ENCODE measurements at regions not wholly inside any gene's neighbourhood (a gene's known extent, or its start where the extent isn't known, plus 50 kb on each side); places are given as distances from the start of the nearest gene placed in this dataset.
"Not testable (repeated sequence)": the region's sequence is repeated elsewhere in the genome, so short reads cannot be mapped to it uniquely, and the experiment has no call there.

- no peak for DNase-seq
These were observed 911.7 kb upstream of the NDST4 start for GRCh38 chr4:116024954-116025708.

- DNase-seq: no peak
These were observed 909.6 kb upstream of the NDST4 start for GRCh38 chr4:116023049-116023448.

- no peak for DNase-seq
These were observed 906.8 kb upstream of the NDST4 start for GRCh38 chr4:116020141-116020722.

- no peak for DNase-seq
These were observed 905.4 kb upstream of the NDST4 start for GRCh38 chr4:116018831-116019230.

GRCh38 chr4:116016201-116016600, 902.8 kb upstream of the NDST4 start:
- peak in 1 of 51 donors; percentile 0 for DNase-seq

- DNase-seq: no peak
These were observed 902.1 kb upstream of the NDST4 start for GRCh38 chr4:116015549-116015948.

- no peak for DNase-seq
These were observed 901.6 kb upstream of the NDST4 start for GRCh38 chr4:116015062-116015461.

GRCh38 chr4:116010923-116011322, 897.5 kb upstream of the NDST4 start:
- DNase-seq: no peak

- DNase-seq: no peak
These were observed 892.3 kb upstream of the NDST4 start for GRCh38 chr4:116005806-116006088.

- no peak for DNase-seq
These were observed 891.8 kb upstream of the NDST4 start for GRCh38 chr4:116005037-116005805.

GRCh38 chr4:116001291-116001690, 887.9 kb upstream of the NDST4 start:
- no peak for DNase-seq

GRCh38 chr4:115986573-115986972, 873.2 kb upstream of the NDST4 start:
- no peak for DNase-seq

GRCh38 chr4:115975421-115976001, 862.1 kb upstream of the NDST4 start:
- not testable (repeated sequence) for DNase-seq

- DNase-seq: no peak
These were observed 860.3 kb upstream of the NDST4 start for GRCh38 chr4:115973768-115974167.

- no peak for DNase-seq
These were observed 859.5 kb upstream of the NDST4 start for GRCh38 chr4:115972967-115973366.

- no peak for DNase-seq
These were observed 857.4 kb upstream of the NDST4 start for GRCh38 chr4:115970859-115971258.

GRCh38 chr4:115969756-115970155, 856.3 kb upstream of the NDST4 start:
- no peak for DNase-seq

GRCh38 chr4:115965588-115965987, 852.2 kb upstream of the NDST4 start:
- DNase-seq: no peak

- DNase-seq: not testable (repeated sequence)
These were observed 842.8 kb upstream of the NDST4 start for GRCh38 chr4:115956054-115956796.

- DNase-seq: no peak
These were observed 837.4 kb upstream of the NDST4 start for GRCh38 chr4:115950806-115951205.

GRCh38 chr4:115949974-115950743, 836.7 kb upstream of the NDST4 start:
- DNase-seq: not testable (repeated sequence)

Measured in hypothalamus (tissue), 51 donors.